Endothelial cell (in vitro differentiated cells): ENCODE measurements at regions not wholly inside any gene's neighbourhood (a gene's known extent, or its start where the extent isn't known, plus 50 kb on each side); places are given as distances from the start of the nearest gene placed in this dataset.
A peak's percentile ranks its signal among the peaks of the same experiment; 100 is the strongest.

Experiments used
- DNase-seq: peaks from one replicate; pipeline ENCODE4 v3.0.0; 2021; ENCODE audit warnings: low spot score
- H3K27ac Mint-ChIP-seq: one replicate; pipeline ENCODE4 v1.8.0; 2021; ENCODE audit warnings: mixed read lengths, inconsistent platforms; ENCODE audit not compliant: unreplicated experiment
- H3K27me3 Mint-ChIP-seq: one replicate; pipeline ENCODE4 v1.8.0; 2021; ENCODE audit warnings: mild to moderate bottlenecking, moderate library complexity, mixed read lengths, inconsistent platforms; ENCODE audit not compliant: unreplicated experiment
- H3K36me3 Mint-ChIP-seq: one replicate; pipeline ENCODE4 v1.8.0; 2021; ENCODE audit warnings: mild to moderate bottlenecking, low read depth, mixed read lengths, inconsistent platforms; ENCODE audit not compliant: unreplicated experiment
- H3K4me1 Mint-ChIP-seq: one replicate; pipeline ENCODE4 v1.8.0; 2021; ENCODE audit warnings: mild to moderate bottlenecking, mixed read lengths, inconsistent platforms; ENCODE audit not compliant: unreplicated experiment
- H3K4me3 Mint-ChIP-seq: one replicate; pipeline ENCODE4 v1.8.0; 2021; ENCODE audit warnings: mild to moderate bottlenecking, mixed read lengths, inconsistent platforms; ENCODE audit not compliant: unreplicated experiment
- H3K9me3 Mint-ChIP-seq: one replicate; pipeline ENCODE4 v1.8.0; 2021; ENCODE audit warnings: mixed read lengths, inconsistent platforms; ENCODE audit not compliant: unreplicated experiment
- CTCF ChIP-seq: fragments of 200-600 bp; sonication (generic); IDR thresholded peaks from one replicate; pipeline ENCODE4 v1.5.0; 2021; ENCODE audit warnings: antibody characterized with exemption; ENCODE audit not compliant: unreplicated experiment

GRCh38 chrX:80285131-80285773, 135.0 kb upstream of the TENT5D start:
- Mint-ChIP-seq H3K36me3 (no peaks in the 10 kb centered on the region), H3K27me3 (peaks cover 2% of the 10 kb centered on the region), H3K4me1 (no peaks in the 10 kb centered on the region), H3K27ac (no peak overlapping the region), H3K4me3 (no peak overlapping the region), H3K9me3 (no peaks in the 10 kb centered on the region)
- TF ChIP-seq CTCF, result no peak
- peak; percentile 28 for DNase-seq

GRCh38 chrX:80290834-80291233, 129.4 kb upstream of the TENT5D start:
- Mint-ChIP-seq H3K9me3 (no peaks in the 10 kb centered on the region), H3K27me3 (peaks cover 4% of the 10 kb centered on the region), H3K4me1 (no peaks in the 10 kb centered on the region), H3K4me3 (no peak overlapping the region), H3K36me3 (peaks cover 3% of the 10 kb centered on the region), H3K27ac (no peak overlapping the region)
- TF ChIP-seq CTCF, result no peak
- DNase-seq, result no peak

GRCh38 chrX:80293354-80293753, 126.9 kb upstream of the TENT5D start:
- no peak for TF ChIP-seq CTCF

GRCh38 chrX:80306007-80306406, 114.2 kb upstream of the TENT5D start:
- H3K27me3 Mint-ChIP-seq, result peaks cover 3% of the 10 kb centered on the region
- no peaks in the 10 kb centered on the region for H3K9me3 Mint-ChIP-seq
- TF ChIP-seq CTCF, result no peak

More at GRCh38 chrX:80293354-80293753, 126.9 kb upstream of the TENT5D start:
- Mint-ChIP-seq H3K27ac (no peak overlapping the region), H3K4me1 (no peaks in the 10 kb centered on the region), H3K9me3 (peaks cover 3% of the 10 kb centered on the region), H3K4me3 (no peak overlapping the region), H3K36me3 (peaks cover 3% of the 10 kb centered on the region), H3K27me3 (peaks cover 1% of the 10 kb centered on the region)
- no peak for DNase-seq

GRCh38 chrX:80312448-80312847, 107.8 kb upstream of the TENT5D start:
- H3K36me3 Mint-ChIP-seq, result peaks cover 3% of the 10 kb centered on the region
- H3K27ac Mint-ChIP-seq, result no peak overlapping the region
- H3K4me1 Mint-ChIP-seq, result no peaks in the 10 kb centered on the region
- H3K27me3 Mint-ChIP-seq, result peaks cover 1% of the 10 kb centered on the region
- no peak for DNase-seq
- no peak overlapping the region for H3K4me3 Mint-ChIP-seq
- no peak for TF ChIP-seq CTCF
- peaks cover 5% of the 10 kb centered on the region for H3K9me3 Mint-ChIP-seq

More at GRCh38 chrX:80306007-80306406, 114.2 kb upstream of the TENT5D start:
- Mint-ChIP-seq H3K4me1 (no peaks in the 10 kb centered on the region), H3K36me3 (no peaks in the 10 kb centered on the region), H3K27ac (no peak overlapping the region), H3K4me3 (no peak overlapping the region)
- DNase-seq, result no peak
